Cardiac fibroblast (primary cell): ENCODE measurements at regions not wholly inside any gene's neighbourhood (a gene's known extent, or its start where the extent isn't known, plus 50 kb on each side); places are given as distances from the start of the nearest gene placed in this dataset.

Source experiments
- DNase-seq, 2 donors: peaks; one replicate each; pipeline versions ENCODE4 v3.0.0 to v3.0.0-alpha.2; 2010; ENCODE audit warnings: low read depth in 2 of 2
- H3K4me3 ChIP-seq, 2 donors: replicated peaks in 1 of 2; 1 replicate in 1 of 2; 2 replicates in 1 of 2; pipeline ENCODE4 v1.5.1; 2011; ENCODE audit warnings: low read depth in 2 of 2, low read length in 2 of 2, mild to moderate bottlenecking in 2 of 2, moderate library complexity in 1 of 2
- TF ChIP-seq, protein P1 (sequence below): IDR thresholded peaks from one replicate; pipeline ENCODE4 v1.5.1; 2011; ENCODE audit warnings: low read depth, mild to moderate bottlenecking, low read length, inconsistent platforms

DNA sequence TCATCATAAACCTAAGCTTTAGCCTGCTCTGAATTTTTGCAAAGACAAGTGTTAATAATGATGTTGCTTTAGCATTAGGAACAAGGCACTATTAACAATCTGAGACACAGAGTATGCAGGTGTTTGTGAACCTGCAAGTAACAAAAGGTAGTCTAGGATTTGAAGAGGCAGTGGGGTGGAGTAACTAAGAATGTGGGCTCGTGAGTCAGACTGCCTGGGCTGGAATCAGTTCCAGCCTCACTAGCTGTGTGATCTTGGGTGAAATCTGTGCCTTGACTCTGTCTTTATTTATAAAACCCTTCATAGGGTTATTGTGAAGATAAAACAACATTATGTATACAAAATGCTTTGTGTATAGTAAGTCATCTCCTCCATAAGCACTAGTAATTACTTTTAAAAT lies 610.6 kb upstream of the CFAP20DC start:
- no peak for DNase-seq
- no peak overlapping the region for H3K4me3 ChIP-seq
- TF ChIP-seq, protein P1, sequence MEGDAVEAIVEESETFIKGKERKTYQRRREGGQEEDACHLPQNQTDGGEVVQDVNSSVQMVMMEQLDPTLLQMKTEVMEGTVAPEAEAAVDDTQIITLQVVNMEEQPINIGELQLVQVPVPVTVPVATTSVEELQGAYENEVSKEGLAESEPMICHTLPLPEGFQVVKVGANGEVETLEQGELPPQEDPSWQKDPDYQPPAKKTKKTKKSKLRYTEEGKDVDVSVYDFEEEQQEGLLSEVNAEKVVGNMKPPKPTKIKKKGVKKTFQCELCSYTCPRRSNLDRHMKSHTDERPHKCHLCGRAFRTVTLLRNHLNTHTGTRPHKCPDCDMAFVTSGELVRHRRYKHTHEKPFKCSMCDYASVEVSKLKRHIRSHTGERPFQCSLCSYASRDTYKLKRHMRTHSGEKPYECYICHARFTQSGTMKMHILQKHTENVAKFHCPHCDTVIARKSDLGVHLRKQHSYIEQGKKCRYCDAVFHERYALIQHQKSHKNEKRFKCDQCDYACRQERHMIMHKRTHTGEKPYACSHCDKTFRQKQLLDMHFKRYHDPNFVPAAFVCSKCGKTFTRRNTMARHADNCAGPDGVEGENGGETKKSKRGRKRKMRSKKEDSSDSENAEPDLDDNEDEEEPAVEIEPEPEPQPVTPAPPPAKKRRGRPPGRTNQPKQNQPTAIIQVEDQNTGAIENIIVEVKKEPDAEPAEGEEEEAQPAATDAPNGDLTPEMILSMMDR = no peak

DNA sequence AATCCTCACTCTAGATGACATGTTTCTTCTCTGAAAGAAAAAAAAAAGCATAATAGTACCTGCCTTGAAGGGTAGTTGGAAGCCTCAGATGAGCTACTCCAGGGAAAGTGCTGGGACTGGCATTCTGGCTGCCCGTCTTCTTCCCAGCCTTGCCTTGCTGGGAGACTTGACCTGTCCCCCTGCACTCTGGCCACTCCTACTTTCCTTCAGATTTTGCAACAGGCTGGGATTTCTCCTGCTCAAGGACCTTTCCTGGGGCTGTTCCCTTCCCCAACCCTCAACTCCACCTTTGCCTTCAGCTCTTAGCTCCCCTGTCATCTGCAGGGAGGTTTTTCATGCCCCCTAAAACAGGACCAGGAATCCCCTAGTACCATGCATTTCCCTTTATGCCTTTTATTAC lies 609.9 kb upstream of the CFAP20DC start:
- TF ChIP-seq, protein P1 = no peak
- no peak for DNase-seq
- H3K4me3 ChIP-seq = no peak overlapping the region

DNA sequence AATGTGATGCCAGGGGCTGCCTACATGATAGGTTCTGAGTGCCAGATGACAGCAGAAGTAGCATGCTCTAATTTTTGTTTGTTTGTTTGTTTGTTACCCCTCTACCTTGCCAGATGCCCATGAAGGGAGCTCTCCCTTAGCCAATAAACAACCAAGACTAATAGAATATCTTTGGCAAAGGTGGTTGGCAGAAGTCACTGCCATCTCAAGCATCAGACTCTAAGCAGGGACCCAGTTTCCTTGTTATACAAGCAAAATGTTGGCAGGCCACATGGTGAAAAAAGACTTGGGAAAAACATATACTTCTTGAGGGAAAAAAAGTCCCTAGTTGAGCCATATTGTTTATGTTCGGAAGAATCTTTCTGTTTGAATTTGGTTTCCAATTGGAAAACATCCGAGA lies 609.0 kb upstream of the CFAP20DC start:
- TF ChIP-seq, protein P1 = no peak
- DNase-seq = no peak
- H3K4me3 ChIP-seq = no peak overlapping the region

DNA sequence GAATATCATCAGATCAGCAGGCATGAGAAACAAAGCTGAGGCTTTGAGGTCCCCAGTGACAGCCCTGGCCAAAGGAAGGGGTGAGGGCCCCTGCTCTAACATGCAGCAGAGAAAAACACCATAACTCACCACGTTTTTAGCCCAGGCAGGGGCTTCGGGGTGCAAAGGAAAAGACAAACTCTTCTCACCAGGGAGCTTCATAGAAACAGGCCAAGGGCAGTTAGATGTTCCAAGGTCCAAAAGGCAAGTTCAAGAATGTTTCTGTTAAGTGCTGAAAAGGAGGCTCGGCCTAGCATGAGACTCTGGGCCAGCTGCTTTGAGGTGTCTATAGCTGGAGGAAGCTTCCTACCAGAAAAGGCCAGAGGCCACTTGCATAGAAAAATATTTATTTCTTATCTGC lies 608.4 kb upstream of the CFAP20DC start:
- TF ChIP-seq, protein P1 = no peak

DNA sequence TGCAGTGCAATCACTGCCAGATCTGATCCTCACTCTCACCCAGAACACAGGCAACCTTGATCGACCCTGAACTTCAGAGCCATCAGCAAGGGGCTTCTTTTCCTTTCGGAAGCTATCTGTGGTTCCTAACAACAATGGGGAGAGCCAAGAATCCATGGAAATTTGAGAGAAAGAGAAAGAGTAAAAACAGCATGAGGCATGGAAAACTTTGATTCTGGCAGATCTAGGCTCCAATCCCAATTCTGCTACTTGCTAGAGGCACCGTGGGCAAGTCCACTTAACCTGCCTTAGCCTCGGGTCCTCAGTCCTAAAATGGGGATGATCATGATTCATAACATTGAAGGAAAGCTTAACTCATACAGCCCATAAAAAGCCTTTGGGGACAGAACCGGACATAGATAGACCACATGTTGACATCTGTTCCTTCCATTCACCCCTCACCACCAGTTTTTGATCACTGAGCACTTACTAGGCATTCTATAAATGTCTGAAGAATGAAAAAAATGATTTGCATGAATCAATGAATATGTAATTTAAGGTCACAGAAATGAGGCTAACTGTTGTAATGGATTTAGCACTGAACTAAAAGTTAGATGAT lies 605.7 kb upstream of the CFAP20DC start:
- TF ChIP-seq, protein P1 = no peak
- no peak overlapping the region for H3K4me3 ChIP-seq
- DNase-seq = no peak

More for the DNA sequence above, 608.4 kb upstream of the CFAP20DC start:
- H3K4me3 ChIP-seq = no peak overlapping the region
- no peak for DNase-seq

DNA sequence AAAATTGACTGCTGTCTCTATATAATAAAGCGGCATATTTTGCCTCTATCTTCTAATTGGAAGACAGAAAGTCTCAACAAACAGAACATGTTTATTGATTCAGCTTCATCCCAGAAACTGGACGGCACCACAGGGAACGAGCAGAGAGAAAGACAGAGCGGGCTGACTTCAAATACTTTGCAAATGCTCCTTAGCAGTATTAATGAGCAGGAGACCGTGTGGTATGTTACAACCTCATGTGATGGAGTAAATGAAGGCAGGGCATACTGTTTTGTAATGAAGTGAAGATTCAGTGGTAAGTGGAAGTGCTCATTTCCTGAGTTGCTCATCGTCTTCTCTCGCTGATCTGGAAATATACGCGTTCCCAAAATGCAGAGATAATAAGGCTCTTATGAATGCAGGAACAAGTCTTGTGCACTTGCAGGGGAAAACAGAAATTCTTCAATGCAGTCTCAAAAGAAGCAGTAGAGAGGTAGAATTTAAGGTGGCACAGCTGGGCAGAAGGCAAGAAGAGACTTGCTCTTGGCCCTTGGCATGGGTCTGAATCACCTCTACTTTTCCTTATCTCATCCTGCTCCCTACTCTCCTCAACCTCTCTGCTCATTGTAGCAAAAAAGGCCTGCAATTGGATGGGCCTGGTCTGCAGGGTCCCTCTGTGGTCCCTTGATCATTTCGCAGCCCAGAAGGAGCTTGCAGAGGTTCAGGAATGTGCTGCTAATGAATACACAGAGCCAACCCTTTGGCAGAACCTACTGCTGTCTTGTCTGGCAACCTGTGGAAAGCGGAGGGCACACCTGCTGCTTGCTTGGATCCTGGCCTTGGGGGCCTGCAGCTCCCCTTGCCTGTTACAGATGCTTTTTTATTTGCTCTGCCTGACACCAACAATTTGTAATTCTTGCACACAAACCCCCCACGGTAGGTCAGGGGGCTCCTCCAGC lies 604.9 kb upstream of the CFAP20DC start:
- TF ChIP-seq, protein P1 = no peak
- no peak for DNase-seq
- H3K4me3 ChIP-seq = no peak overlapping the region
